ENCODE measurements at regions not wholly inside any gene's neighbourhood (a gene's known extent, or its start where the extent isn't known, plus 50 kb on each side); places are given as distances from the start of the nearest gene placed in this dataset.
"Not testable (repeated sequence)": the region's sequence is repeated elsewhere in the genome, so short reads cannot be mapped to it uniquely, and the experiment has no call there.

DNA sequence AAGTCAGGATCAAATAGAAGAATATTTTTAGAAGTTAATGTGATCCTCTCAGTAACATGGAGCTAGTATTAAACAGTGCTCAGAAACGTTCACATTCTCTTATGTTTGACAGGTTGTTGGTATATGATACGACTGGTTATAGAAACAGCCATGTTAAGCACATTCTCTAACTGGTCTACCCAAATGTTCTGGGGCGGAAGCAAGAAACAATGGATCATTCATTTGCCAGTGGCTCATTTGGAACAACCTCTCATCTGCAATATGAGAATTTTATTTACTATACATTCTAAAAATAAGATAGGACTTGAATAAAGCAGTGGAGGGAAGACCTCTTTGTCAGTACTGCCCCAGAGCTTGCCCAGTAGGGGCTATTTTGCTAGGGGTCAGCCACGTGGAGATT, 167.1 kb upstream of the FAM98A start:
- DNase-seq (ENCODE audit: low spot score) = no peak

GRCh38 chr2:33765122-33765521, 166.0 kb upstream of the FAM98A start:
- DNase-seq (ENCODE audit: low spot score) = no peak

GRCh38 chr2:33764551-33764950, 165.5 kb upstream of the FAM98A start:
- no peak for DNase-seq (ENCODE audit: low spot score)

GRCh38 chr2:33763671-33764310, 164.7 kb upstream of the FAM98A start:
- no peak for DNase-seq (ENCODE audit: low spot score)

GRCh38 chr2:33762636-33763035, 163.5 kb upstream of the FAM98A start:
- DNase-seq (ENCODE audit: low spot score) = no peak

DNA sequence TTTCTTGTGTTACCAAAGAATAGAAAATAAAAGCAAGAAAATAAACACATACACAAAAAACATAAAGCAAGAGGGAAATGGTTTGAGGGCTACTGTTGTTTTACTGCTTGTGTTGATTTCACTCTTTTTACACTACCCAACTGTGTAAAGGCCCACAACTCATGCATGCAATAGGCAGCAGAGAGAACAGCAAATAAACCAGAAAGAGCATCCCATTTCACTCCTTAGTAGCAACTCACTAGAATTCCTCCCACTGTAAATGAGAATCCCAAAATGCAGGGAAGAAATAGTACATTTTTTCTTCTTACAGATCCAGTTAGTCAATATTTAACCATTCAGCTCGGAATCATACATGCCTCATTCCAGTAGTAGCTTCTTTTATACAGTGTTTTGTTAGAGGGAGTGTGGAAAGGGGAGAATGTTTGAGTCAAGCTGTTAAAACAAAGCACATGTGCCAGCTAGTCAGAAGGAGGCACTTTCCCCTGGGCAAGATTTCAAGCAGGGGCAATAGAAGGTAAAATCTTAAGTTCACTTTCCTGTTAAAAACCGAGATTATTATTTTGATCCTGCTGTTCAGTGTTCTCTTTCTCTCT, 147.2 kb upstream of the FAM98A start:
- DNase-seq (ENCODE audit: low spot score) = no peak

DNA sequence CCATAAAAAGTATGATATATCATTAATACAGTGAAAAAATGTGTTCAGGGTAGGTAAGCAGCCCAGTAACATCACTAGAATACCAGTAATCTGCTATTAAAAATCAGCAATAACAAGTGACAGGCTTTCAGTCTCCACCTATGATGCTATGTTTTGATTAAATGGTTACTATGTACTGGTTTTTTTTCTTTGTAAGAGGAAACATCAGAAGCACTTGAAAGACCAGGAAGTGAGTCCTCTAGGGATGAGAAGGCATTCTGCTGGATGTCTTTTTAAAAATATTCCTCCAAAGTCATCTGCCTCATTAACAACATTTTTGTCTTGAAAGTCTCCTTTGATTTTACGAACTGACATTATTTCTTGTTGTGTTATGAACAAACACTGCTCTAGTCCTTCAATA, 136.0 kb upstream of the FAM98A start:
- no peak for DNase-seq (ENCODE audit: low spot score)

DNA sequence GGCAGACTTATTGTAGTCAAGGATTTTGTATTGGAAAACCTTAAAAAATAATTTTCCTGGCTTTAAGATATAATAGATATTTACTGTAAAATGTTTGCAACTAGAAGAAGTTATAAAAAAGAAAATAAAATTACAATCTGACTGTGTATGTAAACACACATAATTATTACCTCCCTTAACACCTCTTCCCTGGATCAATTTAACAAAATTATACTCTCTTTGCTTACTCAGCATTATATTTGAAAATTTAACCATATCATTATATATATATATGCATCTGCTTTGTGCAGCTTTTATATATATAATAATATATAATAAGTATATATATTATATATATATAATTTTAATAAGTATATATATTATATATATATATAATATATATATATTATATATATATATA, 131.7 kb upstream of the FAM98A start:
- no peak for DNase-seq (ENCODE audit: low spot score)

DNA sequence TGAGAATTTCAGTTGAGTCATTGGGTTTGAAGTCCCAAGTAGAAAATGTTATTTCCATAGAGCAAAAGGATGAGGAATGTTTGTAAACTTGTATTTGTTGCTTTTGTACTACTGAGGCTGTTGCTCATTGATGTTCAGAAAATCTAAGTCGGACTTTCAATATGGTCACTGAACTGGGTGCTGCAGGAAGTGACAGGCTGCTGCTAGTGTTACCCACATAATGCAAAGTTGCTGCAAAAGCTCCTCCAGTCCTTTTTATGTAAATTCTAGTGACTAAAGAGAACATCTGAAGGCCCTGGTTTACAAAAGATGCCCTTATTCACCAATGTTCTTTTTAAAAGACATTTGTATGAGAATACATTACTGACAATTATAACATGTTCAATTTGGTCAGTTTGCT, 131.1 kb upstream of the FAM98A start:
- DNase-seq (ENCODE audit: low spot score) = no peak

- DNase-seq (ENCODE audit: low spot score) = no peak
These were observed 130.3 kb upstream of the FAM98A start for GRCh38 chr2:33729353-33729752.

GRCh38 chr2:33728106-33728505, 129.0 kb upstream of the FAM98A start:
- DNase-seq (ENCODE audit: low spot score) = no peak

DNA sequence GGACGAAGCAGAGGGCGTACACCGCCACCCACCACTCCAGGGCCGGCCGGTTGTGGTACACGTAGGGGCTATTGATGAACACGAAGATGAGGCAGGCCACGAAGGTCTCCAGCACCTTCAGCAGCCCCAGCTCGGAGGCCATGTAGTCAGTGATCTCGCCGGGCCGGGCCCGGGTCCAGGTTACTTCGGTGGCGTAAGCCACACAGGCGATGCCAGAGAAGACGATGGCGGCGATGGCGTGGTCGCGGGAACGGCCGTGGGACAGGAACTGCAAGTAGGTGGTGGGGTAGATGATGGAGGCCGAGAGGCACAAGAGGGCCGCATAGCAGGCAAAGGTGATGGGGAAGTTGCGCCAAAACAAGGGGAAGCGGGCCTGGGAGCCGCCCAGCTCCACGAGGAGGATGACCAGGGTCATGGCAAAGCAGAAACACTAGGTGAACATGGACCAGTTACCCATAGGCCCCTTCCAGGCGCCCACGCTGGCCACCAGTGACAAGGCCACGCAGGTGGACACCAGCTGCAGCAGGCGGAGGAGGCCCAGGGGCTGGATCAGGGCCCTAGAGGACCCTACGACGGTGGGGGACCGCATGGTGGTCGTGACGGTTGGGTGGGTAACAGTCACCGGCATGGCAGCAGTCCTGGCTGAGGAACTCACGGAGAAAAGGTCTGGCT, 128.4 kb upstream of the FAM98A start:
- DNase-seq (ENCODE audit: low spot score) = no peak

- DNase-seq (ENCODE audit: low spot score) = no peak
These were observed 127.3 kb upstream of the FAM98A start for GRCh38 chr2:33726415-33726814.

GRCh38 chr2:33723329-33723728, 124.2 kb upstream of the FAM98A start:
- DNase-seq (ENCODE audit: low spot score) = no peak

- no peak for DNase-seq (ENCODE audit: low spot score)
These were observed 120.0 kb upstream of the FAM98A start for GRCh38 chr2:33719067-33719466.

DNA sequence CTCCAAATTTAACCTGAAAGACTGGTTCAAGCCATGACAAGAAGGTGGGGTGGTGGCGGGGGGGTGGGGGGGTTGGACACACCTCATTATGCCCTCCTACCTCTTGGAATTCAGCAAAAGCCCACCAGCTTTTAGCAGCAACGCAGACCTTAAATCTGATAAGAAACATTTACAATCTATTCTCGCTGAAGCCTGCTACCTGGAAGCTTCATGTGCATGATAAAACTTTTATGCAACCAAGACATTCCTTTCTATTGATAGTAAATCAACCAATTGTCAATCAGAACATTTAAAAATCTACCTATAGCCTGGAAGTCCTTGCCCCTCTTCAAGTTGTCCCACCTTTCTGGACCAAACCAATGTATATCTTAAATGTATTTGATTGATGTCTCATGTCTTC, 113.6 kb upstream of the FAM98A start:
- no peak for DNase-seq (ENCODE audit: low spot score)

DNA sequence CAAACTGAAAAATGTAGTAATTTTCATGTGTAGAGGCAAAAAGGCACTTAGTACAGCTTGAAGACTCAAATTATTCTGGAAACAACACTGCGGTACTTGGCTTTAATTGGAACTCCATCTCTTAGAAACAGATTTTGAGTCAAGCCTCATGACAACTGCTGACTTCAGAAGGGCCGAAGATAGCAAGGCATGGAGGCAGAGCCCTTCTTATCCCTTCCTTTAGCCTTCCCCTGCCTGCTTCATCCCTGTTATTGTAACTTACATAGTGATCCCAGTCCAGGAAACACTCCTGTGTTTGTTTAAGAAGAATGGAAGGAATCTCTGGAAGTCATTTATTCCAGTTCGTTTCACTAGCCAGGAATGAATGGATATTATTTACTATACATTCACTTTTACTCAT, 110.9 kb upstream of the FAM98A start:
- DNase-seq (ENCODE audit: low spot score) = no peak

- no peak for DNase-seq (ENCODE audit: low spot score)
These were observed 108.2 kb upstream of the FAM98A start for GRCh38 chr2:33707312-33707711.

GRCh38 chr2:33706410-33706809, 107.3 kb upstream of the FAM98A start:
- DNase-seq (ENCODE audit: low spot score) = no peak

- no peak for DNase-seq (ENCODE audit: low spot score)
These were observed 105.3 kb upstream of the FAM98A start for GRCh38 chr2:33704406-33704855.

- DNase-seq (ENCODE audit: low spot score) = no peak
These were observed 97.1 kb upstream of the FAM98A start for GRCh38 chr2:33696234-33696633.

DNA sequence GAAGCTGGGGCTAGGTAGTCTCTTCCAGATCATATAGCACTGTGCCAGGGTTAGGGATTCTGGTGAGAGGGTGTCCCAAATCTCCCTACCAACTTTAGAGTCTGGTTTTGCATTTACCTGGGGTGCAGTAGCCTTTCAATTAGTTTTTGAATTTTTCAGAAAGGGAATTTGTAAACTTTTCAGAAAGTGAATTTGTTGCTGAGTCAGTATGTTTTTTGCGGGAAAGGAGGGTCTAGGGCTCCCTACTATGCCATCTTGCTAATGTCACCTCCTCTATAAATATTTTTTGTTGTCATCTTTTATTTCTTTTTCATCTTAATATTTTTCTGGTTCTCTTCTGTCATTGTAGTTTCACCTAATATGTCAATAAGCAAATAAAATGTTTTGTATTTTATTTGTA, 95.8 kb upstream of the FAM98A start:
- no peak for DNase-seq (ENCODE audit: low spot score)

DNA sequence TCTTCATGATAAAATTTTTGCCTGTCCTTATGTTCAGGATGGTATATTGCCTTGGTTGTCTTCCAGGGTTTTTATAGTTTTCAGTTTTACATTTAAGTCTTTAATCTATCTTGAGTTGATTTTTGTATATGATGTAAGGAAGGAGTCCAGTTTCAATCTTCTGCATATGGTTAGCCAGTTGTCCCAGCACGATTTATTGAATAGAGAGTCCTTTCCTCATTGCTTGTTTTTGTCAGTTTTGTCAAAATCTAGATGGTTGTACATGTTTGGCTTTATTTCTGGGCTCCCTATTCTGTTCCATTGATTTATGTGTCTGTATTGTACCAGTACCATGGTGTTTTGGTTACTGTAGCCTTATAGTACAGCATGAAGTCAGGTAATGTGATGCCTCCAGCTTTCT, 91.6 kb upstream of the FAM98A start:
- not testable (repeated sequence) for DNase-seq (ENCODE audit: low spot score)

DNA sequence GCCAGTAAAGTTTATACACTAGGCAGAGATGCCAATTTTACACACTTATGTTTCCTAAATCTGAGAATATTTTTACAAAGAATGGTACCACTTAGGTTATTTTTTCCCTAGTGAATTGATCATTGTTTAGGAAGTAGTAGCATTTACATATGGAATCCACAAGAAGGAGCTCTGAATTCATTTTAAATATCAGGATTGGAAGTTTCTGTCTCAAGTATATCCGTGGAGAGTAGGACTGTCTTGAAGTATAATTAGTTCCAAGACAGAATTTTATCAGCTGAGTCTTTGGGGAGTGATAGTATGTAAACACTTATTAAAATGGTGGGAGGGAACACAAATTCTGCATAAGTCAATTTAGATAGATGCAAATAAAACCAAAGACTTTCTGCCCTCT, 82.3 kb upstream of the FAM98A start:
- no peak for DNase-seq (ENCODE audit: low spot score)

Measured in AG20443 (cell line).